IgD-negative memory B cell (primary cell): ENCODE measurements at regions not wholly inside any gene's neighbourhood (a gene's known extent, or its start where the extent isn't known, plus 50 kb on each side); places are given as distances from the start of the nearest gene placed in this dataset.

Experiments
- H3K27ac Mint-ChIP-seq, 3 donors: one replicate each; pipeline ENCODE4 v1.8.0; 2020 to 2022; ENCODE audit warnings: mild to moderate bottlenecking in 3 of 3, mixed read lengths in 3 of 3, moderate library complexity in 1 of 3
- H3K27me3 Mint-ChIP-seq: one replicate; pipeline ENCODE4 v1.8.0; 2021; ENCODE audit warnings: mixed read lengths
- H3K36me3 Mint-ChIP-seq: one replicate; pipeline ENCODE4 v1.8.0; 2020; ENCODE audit warnings: mild to moderate bottlenecking, mixed read lengths
- H3K4me1 Mint-ChIP-seq, 3 donors: one replicate each; pipeline ENCODE4 v1.8.0; 2020 to 2022; ENCODE audit warnings: mixed read lengths in 3 of 3, mild to moderate bottlenecking in 1 of 3
- H3K4me3 Mint-ChIP-seq, 4 donors: one replicate each; pipeline ENCODE4 v1.8.0; 2020 to 2022; ENCODE audit warnings: mild to moderate bottlenecking in 4 of 4, mixed read lengths in 4 of 4, moderate library complexity in 3 of 4
- H3K9me3 Mint-ChIP-seq, 3 donors: one replicate each; pipeline ENCODE4 v1.8.0; 2020 to 2021; ENCODE audit warnings: mixed read lengths in 3 of 3, mild to moderate bottlenecking in 1 of 3

- Mint-ChIP-seq H3K27ac (no peak overlapping the region), H3K4me1 (no peaks in the 10 kb centered on the region), H3K4me3 (no peak overlapping the region), H3K27me3 (peaks cover 7% of the 10 kb centered on the region), H3K36me3 (no peaks in the 10 kb centered on the region), H3K9me3 (peaks cover 0 to 4% (median 0%) of the 10 kb centered on the region in 3 donors)
Measured at GRCh38 chr1:208496467-208497371, 252.5 kb upstream of the PLXNA2 start.

DNA sequence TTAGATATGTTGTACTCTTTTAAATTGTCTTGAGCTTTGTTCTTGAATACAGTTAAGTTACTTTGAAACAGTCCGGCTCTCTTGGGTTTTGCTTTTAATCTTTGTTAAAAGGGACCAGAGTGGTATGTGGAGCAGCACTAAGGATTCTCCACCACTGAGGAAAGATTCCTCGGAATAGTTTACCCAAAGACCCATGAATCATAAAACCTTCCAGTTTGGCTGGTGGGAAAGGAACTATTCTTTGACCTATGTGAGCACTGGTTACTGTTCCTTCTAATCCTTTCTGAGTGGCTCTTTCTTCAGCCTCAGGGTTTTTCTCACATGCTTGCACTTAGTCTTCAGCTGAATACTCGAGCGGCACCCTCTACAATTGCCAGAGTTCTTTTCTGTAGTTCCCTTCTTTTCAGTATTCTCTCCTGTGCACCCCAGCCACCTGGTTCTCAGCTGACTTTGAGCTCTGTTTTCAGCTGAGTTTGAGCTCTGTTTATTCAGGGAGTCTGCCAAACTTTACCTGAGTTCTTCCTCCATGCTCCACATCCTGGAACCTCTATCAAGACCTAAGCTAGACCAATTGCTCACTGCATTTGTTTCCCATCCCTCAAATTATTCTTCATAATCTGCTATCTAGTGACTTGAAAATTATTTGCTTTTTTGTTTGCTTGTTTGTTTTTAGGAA, 253.8 kb upstream of the PLXNA2 start:
- peaks cover 0 to 4% (median 0%) of the 10 kb centered on the region in 3 donors for H3K9me3 Mint-ChIP-seq
- H3K27ac Mint-ChIP-seq = no peak overlapping the region

DNA sequence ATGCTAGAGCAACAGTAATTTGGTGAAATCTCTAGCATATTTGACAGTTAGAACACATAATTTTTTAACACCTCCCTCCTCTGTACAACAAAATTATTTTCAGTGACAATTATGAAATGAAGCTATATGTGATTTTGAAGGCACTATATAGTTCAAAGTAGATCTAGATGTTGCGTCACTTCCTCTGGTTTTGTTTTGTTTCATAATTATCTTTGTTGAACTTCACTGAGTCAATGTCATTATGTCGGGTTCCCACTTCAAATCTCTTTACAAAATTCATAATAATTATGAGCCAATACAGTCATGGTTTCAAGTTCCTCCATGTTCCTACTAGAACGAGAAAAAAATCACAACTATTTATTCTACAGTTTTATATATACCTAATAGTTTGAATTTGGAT, 254.8 kb upstream of the PLXNA2 start:
- H3K4me1 Mint-ChIP-seq = no peaks in the 10 kb centered on the region
- peaks cover 0 to 4% (median 0%) of the 10 kb centered on the region in 3 donors for H3K9me3 Mint-ChIP-seq
- no peaks in the 10 kb centered on the region for H3K36me3 Mint-ChIP-seq
- H3K4me3 Mint-ChIP-seq = no peak overlapping the region
- H3K27ac Mint-ChIP-seq = no peak overlapping the region
- H3K27me3 Mint-ChIP-seq = peaks cover 7% of the 10 kb centered on the region

More for the DNA sequence above, 253.8 kb upstream of the PLXNA2 start:
- Mint-ChIP-seq H3K36me3 (no peaks in the 10 kb centered on the region), H3K4me1 (no peaks in the 10 kb centered on the region), H3K27me3 (peaks cover 7% of the 10 kb centered on the region), H3K4me3 (no peak overlapping the region)

DNA sequence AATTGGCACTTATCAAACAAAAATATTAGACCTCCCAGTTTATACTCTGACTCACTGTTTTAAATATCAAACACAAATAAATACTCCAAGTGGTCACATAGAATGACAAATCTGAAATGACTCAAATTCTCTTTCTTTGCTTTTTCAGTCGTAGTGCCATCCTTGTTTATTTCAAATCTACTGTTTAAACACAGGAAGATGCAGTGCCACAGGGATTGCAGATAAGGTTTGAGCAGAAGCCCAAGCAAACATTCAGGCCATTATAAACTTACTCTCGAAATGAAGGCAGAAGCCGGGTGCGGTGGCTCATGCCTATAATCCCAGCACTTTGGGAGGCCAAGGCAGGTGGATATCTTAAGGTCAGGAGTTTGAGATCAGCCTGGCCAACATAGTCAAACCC, 255.4 kb upstream of the PLXNA2 start:
- no peak overlapping the region for H3K27ac Mint-ChIP-seq
- peaks cover 0 to 4% (median 0%) of the 10 kb centered on the region in 3 donors for H3K9me3 Mint-ChIP-seq
- peaks cover 7% of the 10 kb centered on the region for H3K27me3 Mint-ChIP-seq
- H3K36me3 Mint-ChIP-seq = no peaks in the 10 kb centered on the region
- H3K4me3 Mint-ChIP-seq = no peak overlapping the region
- H3K4me1 Mint-ChIP-seq = no peaks in the 10 kb centered on the region

DNA sequence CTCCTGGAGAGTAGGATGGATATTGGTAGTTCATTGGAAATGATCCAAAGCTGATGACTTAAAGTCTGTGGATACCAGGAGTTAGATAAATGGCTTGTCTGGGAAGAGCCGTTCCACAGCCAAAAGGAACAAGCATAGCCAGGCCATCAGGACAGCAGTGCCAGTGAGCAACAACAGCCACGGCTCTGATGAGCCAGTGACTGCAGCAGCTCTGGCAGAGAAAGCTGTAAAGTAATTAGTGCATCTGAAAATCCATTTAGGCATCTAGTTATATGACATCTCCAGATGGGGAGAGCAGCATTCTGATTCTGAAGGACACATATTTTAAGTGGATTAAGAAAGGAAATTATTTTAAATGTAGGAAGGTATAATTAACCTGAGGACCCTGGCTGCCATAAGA, 256.2 kb upstream of the PLXNA2 start:
- Mint-ChIP-seq H3K27ac (no peak overlapping the region), H3K9me3 (peaks cover 0 to 3% (median 0%) of the 10 kb centered on the region in 3 donors), H3K4me1 (no peaks in the 10 kb centered on the region), H3K4me3 (no peak overlapping the region), H3K27me3 (peaks cover 7% of the 10 kb centered on the region), H3K36me3 (no peaks in the 10 kb centered on the region)

GRCh38 chr1:208501542-208501941, 257.4 kb upstream of the PLXNA2 start:
- Mint-ChIP-seq H3K4me3 (no peak overlapping the region), H3K9me3 (no peaks in the 10 kb centered on the region), H3K4me1 (no peaks in the 10 kb centered on the region), H3K27ac (no peak overlapping the region), H3K27me3 (peaks cover 6% of the 10 kb centered on the region), H3K36me3 (no peaks in the 10 kb centered on the region)

DNA sequence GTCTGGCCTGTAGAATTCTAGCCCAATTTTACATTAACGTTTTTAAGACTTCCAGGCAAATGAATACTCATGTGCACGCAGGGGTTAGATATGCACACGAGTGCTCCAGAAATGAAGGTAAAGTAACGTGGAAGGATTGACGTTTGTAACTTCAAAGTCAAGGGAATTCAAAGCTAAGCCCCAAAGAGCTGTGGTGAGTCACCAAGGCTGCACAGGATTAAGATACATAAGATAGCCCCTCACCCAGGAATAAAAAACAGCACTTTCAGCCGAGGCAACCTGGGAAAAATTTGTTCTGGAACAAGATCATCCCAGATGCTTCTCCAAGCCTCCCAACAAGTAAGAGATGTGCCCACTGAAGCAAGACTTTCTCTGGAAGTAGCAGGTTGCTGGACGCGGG, 259.6 kb upstream of the PLXNA2 start:
- Mint-ChIP-seq H3K27ac (no peak overlapping the region), H3K36me3 (no peaks in the 10 kb centered on the region), H3K27me3 (peaks cover 4% of the 10 kb centered on the region)

DNA sequence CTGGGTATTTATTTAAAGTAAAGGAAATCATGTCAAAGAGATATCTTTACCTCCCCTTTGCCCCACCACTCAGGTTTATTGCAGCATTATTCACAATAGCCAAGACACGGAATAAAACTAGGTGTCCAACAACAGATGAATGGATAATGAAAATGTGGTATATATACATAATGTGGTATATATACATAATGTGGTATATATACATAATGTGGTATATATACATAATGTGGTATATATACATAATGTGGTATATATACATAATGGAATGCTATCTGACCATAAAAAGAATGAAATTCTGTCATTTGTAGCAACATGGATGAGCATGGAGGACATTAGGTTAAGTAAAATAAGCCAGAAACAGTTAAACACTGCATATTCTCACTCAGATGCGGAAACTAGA, 262.6 kb upstream of the PLXNA2 start:
- Mint-ChIP-seq H3K27ac (no peak overlapping the region), H3K36me3 (no peaks in the 10 kb centered on the region), H3K27me3 (peaks cover 2% of the 10 kb centered on the region), H3K4me3 (no peak overlapping the region), H3K9me3 (no peaks in the 10 kb centered on the region), H3K4me1 (no peaks in the 10 kb centered on the region)

More for the DNA sequence above, 259.6 kb upstream of the PLXNA2 start:
- Mint-ChIP-seq H3K9me3 (no peaks in the 10 kb centered on the region), H3K4me3 (no peak overlapping the region), H3K4me1 (no peaks in the 10 kb centered on the region)

GRCh38 chr1:208509072-208509471, 264.9 kb upstream of the PLXNA2 start:
- H3K27me3 Mint-ChIP-seq = peaks cover 2% of the 10 kb centered on the region
- no peaks in the 10 kb centered on the region for H3K9me3 Mint-ChIP-seq
- H3K27ac Mint-ChIP-seq = no peak overlapping the region
- H3K4me3 Mint-ChIP-seq = no peak overlapping the region
- H3K36me3 Mint-ChIP-seq = no peaks in the 10 kb centered on the region
- H3K4me1 Mint-ChIP-seq = no peaks in the 10 kb centered on the region

DNA sequence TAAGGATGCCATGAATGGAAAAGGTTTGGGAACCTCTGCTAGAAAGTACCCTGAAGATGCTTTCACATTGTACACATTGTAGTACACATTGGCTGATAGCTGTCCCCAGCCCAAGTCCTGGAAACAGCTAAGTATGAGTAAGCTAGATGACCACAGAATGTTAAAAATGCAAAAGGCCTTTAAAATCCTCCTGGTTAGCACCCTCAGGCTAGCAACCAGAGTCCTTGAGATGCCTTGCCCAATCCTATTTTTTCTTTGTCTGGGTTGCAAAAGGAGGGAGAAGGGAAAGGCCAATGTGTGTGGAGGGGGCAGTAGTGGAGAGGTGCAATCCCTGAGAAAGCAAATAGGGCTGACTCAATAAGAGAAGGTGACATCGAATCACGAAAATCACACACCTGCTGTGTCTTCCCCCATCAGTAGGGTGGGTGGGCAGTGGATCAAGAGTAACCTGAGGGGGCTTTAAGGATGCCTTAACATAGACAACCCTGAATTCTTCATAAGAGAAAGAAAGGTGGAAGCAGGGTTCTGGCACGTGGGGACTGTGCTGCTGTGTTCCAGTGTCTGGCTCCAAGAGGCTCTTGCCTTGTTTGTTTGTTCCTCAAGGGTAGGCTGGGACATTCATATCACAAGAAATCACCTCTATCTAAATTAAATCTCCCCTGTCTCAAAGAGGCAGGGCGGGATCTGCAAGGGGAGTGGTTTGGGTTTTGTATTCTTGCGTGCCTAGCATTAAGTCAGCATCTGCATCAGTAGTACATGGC, 266.2 kb upstream of the PLXNA2 start:
- Mint-ChIP-seq H3K4me1 (no peaks in the 10 kb centered on the region), H3K36me3 (no peaks in the 10 kb centered on the region), H3K27me3 (peaks cover 2% of the 10 kb centered on the region), H3K27ac (no peak overlapping the region), H3K4me3 (no peak overlapping the region), H3K9me3 (peaks cover 0 to 5% (median 2%) of the 10 kb centered on the region in 3 donors)

DNA sequence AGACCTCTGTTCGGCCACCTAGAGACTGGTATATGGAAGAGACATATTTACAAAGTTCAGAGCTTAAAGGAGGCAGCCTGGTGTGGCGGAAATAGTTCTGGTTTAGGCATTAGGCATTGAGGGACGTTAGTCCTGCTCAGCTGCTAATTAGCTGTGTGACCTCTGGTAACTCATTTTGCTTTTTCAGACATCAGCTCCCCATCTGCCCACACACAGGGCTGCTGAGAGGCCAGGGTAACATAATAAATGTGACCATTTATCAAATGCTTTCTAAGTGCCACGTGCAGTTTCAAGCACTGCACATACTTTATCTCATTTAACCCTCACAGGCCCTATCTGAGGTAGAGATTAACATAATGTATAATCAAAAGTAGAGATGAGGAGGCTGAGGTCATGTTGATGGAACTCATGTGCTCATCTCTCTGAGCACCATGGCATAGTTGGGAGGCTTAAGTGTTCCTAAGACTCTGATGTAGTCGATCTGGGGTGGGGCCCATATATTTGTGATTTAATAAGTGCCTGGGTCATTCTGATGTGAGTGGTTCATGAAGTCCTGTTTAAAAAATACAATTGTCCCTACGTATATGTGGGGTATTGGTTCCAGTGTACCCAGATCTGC, 267.2 kb upstream of the PLXNA2 start:
- H3K4me3 Mint-ChIP-seq = no peak overlapping the region
- peaks cover 2% of the 10 kb centered on the region for H3K27me3 Mint-ChIP-seq
- H3K9me3 Mint-ChIP-seq = peaks cover 0 to 9% (median 2%) of the 10 kb centered on the region in 3 donors
- no peaks in the 10 kb centered on the region for H3K36me3 Mint-ChIP-seq
- H3K27ac Mint-ChIP-seq = no peak overlapping the region
- H3K4me1 Mint-ChIP-seq = no peaks in the 10 kb centered on the region

DNA sequence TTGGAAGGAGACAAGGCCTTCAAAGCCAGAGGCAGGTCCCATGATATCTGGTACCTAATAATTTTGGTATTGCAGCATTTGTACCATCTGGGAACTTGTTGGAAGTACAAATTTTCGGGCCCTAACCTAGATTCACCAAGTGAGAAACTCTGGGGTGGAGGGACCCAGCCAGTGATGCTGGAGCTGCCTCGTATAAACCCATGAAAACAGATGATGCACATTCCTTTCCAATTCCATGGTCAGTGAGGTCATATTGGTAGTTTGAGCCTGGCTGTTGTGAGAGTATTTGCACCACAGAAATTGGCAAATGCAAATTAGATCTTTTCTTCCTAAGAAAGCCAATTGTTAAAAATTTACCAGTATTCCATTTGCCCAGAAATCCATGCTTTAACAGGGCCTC, 269.6 kb upstream of the PLXNA2 start:
- Mint-ChIP-seq H3K27me3 (no peaks in the 10 kb centered on the region), H3K27ac (no peak overlapping the region), H3K9me3 (peaks cover 4 to 19% (median 7%) of the 10 kb centered on the region in 3 donors), H3K4me3 (no peak overlapping the region), H3K36me3 (no peaks in the 10 kb centered on the region), H3K4me1 (no peaks in the 10 kb centered on the region)

DNA sequence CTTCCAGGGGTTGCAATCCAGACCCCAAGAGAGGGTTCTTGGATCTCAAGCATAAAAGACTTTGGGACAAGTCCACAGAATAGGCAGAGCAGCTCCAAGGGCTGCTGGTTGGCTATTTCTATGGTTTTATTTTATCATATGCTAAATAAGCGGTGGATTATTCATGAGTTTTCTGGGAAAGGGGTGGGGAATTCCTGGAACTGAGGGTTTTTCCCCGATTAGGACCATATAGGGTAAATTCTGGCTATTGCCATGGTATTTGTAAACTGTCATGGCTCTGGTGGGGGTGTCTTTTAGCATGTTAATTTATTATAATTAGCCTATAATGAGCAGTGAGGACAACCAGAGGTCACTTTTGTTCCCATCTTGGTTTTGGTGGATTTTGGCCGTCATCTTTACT, 270.9 kb upstream of the PLXNA2 start:
- no peaks in the 10 kb centered on the region for H3K4me1 Mint-ChIP-seq
- H3K27ac Mint-ChIP-seq = no peak overlapping the region
- H3K9me3 Mint-ChIP-seq = peaks cover 4 to 19% (median 7%) of the 10 kb centered on the region in 3 donors
- H3K4me3 Mint-ChIP-seq = no peak overlapping the region
- H3K27me3 Mint-ChIP-seq = no peaks in the 10 kb centered on the region
- no peaks in the 10 kb centered on the region for H3K36me3 Mint-ChIP-seq

DNA sequence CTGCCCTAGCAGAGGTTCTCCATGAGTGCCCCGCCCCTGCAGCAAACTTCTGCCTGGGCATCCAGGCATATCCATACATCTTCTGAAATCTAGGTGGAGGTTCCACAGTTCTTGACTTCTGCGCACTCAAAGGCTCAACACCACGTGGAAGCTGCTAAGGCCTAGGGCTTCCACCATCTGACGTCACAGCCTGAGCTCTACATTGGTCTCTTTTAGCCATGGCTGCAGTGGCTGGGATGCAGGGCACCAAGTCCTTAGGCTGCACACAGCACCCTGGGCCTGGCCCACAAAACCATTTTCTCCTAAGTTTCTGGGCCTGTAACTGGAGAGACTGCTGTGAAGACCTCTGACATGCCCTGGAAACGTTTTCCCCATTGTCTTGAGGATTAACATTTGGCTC, 272.6 kb upstream of the PLXNA2 start:
- Mint-ChIP-seq H3K9me3 (peaks cover 4 to 19% (median 7%) of the 10 kb centered on the region in 3 donors), H3K4me3 (no peak overlapping the region), H3K36me3 (no peaks in the 10 kb centered on the region), H3K4me1 (no peaks in the 10 kb centered on the region), H3K27ac (peak overlapping the region in 1 of 3 donors; percentile 60), H3K27me3 (no peaks in the 10 kb centered on the region)
